Testis (tissue), 2 donors: ENCODE measurements at regions not wholly inside any gene's neighbourhood (a gene's known extent, or its start where the extent isn't known, plus 50 kb on each side); places are given as distances from the start of the nearest gene placed in this dataset.

ENCODE experiments used
- POLR2A ChIP-seq: fragments of 450-650 bp; IDR thresholded peaks from one replicate; pipeline ENCODE4 v1.6.1; 2017; ENCODE audit warnings: antibody characterized with exemption, mild to moderate bottlenecking, moderate library complexity
- TF ChIP-seq, protein P1 (sequence below), 3 experiments: fragments of 450-650 bp in 2 of 3; fragments of 200-600 bp in 1 of 3; sonication (generic) in 1 of 3; IDR thresholded peaks; one replicate each; pipeline ENCODE4 v1.5.1; 2016 to 2019; ENCODE audit warnings: antibody characterized with exemption in 3 of 3, mild to moderate bottlenecking in 2 of 3, moderate library complexity in 1 of 3

DNA sequence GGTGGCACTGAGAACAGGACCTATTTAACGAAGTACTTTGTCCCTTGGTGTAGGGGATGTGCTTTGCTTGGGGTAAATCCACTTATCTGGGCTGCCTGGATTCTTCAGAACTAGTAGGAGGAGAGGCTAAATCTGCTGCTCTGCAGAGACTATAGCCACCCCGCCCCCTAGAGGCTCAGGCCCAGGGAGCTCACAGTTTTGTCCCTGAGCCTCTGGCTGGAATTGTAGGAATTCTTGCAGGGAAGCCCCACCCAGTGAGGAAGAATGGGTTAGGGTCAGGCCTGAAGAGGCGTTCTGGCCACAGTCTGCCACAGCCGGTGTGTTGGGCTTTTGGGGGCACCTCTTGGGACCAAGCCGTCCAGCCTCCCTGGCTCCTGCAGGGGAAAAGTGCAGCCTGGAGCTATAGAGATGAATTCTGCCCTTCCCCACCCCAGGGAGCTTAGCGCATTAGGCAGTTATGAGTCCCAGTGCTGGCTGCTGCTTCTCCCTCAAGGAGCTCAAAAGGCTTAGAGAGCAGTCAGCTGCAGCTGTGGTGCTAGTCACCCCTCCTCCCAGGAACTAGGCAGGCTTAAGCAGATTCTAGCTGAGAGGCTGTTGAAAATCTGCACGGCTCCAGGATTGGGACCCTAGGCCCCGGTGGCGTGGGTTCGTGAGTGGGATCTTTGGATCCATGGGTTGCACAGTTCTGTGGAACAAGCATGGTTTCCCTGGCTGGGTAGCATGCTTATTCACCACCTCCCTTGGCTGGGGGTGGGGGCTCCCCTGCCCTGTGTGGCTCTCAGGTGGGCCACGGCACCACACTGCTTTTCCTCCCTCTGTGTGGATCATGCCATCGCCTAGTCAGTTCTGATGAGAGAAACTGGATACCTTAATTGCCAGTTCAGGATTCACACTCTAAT is 237.4 kb upstream of the TOM1L1 start:
- no peak for TF ChIP-seq POLR2A
- TF ChIP-seq, protein P1, sequence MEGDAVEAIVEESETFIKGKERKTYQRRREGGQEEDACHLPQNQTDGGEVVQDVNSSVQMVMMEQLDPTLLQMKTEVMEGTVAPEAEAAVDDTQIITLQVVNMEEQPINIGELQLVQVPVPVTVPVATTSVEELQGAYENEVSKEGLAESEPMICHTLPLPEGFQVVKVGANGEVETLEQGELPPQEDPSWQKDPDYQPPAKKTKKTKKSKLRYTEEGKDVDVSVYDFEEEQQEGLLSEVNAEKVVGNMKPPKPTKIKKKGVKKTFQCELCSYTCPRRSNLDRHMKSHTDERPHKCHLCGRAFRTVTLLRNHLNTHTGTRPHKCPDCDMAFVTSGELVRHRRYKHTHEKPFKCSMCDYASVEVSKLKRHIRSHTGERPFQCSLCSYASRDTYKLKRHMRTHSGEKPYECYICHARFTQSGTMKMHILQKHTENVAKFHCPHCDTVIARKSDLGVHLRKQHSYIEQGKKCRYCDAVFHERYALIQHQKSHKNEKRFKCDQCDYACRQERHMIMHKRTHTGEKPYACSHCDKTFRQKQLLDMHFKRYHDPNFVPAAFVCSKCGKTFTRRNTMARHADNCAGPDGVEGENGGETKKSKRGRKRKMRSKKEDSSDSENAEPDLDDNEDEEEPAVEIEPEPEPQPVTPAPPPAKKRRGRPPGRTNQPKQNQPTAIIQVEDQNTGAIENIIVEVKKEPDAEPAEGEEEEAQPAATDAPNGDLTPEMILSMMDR (IDR thresholded peaks at IDR 0.05), result no peak
